GM18520 (cell line): ENCODE measurements at regions not wholly inside any gene's neighbourhood (a gene's known extent, or its start where the extent isn't known, plus 50 kb on each side); places are given as distances from the start of the nearest gene placed in this dataset.

Experiments used
- ATAC-seq: cut with Tn5 transposase; IDR thresholded peaks from one replicate; pipeline ENCODE4 v1.9.1; 2021; ENCODE audit not compliant: unreplicated experiment

DNA sequence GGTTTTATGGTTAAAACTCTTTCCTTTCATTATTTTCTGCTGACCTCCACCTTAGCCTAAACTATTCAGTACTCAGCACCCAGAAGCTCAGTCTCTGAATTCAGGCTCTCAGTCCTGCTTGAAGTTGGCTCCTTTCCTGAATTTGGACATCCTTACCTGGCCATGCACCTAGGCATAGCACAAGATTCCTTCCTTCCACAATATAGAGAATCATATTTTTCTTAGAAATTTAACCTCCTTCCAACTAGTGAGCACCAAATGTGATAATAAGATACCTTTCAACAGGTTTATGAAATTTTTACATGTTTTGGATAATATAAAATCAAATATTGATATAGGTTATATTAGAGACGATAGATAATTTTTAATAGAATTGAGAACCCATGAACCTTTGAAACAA lies 905.6 kb upstream of the GHITM start:
- ATAC-seq = no peak

DNA sequence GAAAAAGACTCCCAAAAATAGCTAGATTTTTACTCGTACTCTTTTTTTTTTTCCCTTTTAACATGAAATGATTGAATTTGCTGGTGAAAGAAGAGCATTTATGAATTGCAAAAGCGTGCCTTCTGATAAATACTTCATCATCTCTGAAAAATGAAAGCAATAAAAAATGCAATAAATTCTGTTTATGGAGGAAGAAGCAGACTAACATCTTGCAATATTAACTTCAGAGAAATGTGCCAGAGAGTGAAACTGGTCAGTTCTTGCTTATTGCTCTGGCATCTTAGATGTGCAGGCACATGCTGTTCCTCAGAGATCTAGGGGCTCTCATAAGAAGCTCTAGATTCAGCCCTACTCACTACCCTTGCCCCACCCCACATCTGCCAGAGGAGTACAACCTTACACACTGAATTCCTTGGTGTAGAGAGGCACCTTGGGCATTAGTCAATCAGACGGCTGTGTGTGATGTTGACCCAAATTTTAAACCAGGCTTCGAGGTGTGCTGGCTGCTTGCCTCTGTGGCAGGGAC lies 891.1 kb upstream of the GHITM start:
- no peak for ATAC-seq

DNA sequence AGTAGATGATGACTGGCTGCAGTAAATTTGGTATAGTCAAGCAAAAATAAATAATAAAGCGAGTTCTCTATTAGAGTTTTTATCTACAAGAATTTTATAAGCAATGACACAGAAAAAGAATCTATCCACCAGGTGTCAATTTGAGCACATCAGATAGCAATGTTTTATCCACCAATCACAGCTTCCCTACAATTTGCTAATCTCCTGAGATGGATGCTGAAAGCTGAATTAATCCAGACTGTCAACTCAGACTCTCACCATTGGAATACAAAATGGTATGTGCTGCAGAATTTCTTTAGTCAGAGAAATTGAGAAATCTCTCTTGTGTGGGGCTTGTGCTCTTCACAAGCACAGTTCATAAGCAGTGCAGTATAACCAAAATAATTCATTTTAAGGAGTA lies 888.9 kb upstream of the GHITM start:
- no peak for ATAC-seq

DNA sequence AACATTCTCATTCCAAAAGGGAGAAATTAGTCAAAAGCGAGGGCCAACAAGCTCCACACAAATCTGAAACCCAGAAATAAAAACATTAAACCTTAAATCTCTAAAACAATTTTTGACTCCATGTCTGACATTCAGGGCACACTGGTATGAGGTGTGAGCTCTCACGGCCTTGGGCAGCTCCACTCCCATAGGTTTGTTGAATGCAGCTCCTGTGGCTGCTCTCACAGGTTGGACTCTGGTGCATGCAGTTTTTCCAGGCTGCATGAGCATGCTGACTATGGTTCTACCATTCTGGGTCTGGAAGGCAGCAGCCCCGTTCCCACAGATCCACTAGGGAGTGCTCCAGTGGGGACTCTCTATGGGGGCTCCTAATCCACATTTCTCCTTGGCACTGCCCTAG lies 887.1 kb upstream of the GHITM start:
- no peak for ATAC-seq

DNA sequence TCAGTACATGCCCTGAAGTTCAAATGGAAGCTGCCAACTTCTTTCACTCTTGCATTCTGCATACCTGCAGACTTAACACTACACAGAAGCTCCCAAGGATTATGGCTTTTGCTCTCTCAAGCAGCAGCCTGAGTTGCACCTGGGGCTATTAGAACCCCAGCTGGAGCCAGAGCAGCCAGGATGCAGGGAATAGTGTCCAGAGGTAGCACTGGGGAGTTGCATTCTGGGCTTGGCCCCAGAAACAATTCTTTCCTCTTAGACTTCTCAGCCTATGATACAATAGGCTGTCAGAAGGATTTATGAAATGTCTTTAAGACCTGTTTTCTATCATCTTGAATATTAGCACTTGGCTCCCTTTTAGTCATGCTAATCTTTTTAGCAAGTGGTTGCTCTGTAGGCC lies 886.7 kb upstream of the GHITM start:
- no peak for ATAC-seq

DNA sequence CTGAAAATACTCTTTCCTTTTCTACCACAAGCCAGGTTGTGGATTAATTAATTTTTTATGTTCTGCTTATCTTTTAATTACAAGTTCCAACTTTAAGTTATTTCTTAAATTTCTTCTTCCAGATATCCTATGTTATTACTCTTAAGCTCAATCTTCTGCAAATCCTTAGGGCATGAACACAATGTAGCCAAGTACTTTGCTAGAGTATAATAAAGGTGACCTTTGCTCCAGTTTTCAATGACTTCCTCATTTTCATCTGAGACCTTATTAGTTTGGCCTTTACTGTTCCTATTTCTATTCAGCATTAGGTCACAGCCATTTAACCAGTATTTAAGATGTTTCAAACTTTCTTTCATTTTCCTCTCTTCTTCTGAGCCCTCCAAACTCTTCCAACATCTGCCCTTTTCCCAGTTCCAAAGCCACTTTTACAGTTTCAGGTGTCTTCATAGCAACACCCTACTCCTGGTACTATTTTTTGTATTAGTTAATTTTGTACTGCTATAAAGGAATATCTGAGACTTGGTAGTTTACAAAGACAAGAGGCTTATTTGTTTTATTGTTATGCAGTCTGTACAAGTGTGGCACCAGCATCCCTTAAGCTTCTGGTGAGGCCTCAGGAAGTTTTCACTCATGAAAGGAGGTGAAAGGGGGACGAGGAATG lies 886.2 kb upstream of the GHITM start:
- no peak for ATAC-seq

DNA sequence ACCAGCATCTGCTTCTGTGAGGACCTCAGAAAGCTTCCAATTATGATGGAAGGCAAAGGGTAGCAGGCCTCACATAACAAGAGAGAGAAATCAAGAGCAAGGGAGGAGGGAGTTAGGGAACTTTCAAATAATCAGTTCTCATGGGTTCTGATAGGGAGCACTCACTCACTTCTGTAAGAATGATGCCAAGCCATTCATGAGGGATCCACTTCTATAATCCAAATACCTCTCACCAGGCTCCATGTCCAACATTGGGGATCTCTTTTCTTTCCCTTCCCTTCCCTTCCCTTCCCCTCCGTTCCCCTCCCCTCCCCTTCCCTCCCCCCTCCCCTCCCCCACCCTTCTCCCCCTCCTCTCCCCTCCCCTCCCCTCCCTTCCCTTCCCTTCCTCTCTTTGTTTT lies 884.6 kb upstream of the GHITM start:
- no peak for ATAC-seq

DNA sequence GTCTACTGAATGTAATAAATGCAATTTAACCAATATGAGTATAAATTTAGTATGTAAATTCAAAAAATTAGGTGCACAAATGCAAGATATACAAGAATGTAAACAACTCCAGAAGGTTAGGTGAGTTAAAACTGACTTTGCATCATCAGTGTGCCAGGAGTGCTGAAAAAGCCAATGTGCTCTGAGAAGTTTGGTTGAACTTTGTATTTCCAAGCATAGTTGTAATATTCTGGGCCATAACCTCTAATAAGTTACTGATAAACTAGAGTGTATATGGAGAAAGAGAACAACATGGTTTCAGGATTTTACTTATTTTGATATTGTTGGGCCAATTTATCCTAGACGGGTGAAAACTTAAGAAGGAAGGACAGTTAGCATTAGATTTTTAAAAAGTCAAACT lies 876.9 kb upstream of the GHITM start:
- ATAC-seq = no peak

DNA sequence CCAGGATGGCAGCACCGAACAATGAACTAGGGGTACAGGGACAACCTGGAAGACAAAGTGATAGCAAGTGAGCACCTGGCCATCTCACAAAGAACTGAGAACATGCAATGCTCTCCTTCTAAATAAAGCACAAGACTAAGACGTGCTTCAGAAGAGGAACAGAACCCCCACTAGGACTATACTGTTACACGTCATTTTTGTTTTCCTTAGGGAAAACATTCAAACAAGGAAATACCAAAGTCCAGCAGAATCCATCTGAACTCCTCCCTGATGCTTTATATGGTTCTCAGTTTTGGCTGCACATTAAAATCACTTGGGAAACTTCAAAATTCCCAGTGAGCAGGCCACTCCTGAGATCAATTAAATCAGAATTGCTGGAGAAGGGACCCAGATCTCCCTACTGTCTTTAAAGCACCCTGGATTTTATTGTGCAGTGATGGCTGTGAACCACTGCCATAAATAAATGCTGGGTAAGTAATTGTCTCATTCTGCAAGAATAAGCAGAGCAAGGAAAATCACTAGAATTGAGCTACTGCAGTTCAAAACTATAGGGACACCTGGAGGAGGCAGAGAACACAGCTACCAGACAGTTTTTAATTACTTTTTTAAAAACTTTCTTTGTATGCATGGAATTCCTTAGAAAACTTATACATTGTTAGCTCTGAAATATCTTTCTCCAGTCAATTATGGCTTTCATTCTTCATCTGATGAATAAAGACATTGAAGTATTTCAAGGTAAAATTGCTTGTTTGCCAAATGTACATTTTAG lies 866.5 kb upstream of the GHITM start:
- ATAC-seq = no peak

DNA sequence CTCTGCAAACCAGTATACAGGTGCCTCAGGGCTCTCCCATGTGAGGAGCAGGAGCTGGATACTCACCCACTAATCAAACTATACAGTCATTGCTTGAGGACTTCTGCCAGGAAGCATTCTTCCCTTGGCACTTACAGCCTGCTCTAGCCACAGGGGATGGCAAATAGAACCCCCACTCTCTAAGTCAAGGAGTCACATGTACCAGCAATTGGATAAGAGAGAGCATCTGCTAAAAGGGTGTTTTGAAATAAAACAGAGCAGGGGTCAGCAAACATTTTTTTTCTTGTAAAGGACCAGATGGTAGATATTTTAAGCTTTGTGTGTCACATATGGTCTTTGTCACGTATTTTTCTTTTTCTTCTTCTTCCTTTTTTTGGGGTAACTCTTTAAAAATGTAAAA lies 865.2 kb upstream of the GHITM start:
- no peak for ATAC-seq

DNA sequence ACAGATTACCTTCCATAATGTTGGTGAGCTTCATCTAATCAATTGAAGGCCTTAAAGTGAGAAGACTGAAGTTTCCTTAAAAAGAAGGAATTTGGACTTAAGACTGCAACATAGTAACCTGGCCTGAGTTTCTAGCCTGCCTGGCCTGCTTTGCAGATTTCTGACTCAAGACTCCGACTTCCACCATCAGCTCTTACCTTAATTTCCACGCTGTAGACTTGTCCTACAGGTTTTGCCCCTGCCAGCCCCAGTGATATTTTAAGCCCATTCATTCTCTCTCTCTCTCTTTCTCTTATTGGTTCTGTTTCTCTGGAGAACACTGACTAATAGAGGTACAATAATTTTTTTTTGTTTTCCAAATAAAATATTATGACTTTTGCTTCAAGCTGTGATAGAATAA lies 862.3 kb upstream of the GHITM start:
- no peak for ATAC-seq

DNA sequence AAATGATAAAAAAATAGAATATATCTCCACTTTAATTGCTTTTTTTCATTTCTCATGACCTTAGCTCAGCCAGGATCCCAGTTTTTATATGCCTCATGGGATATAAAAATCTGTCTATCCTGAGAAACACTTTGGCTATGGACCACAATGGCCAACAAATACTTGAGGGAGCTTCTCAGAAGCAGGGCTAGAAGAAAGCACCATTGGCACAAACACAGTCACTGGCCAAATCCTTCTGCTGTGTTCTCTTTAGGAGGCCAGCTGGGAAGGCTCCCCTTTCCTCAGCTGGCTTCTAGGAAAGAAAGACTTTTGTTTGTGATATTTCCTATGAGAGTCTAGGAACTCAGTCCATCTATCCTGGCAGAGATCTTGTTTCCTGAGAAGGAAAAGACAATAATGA lies 856.2 kb upstream of the GHITM start:
- ATAC-seq = no peak

DNA sequence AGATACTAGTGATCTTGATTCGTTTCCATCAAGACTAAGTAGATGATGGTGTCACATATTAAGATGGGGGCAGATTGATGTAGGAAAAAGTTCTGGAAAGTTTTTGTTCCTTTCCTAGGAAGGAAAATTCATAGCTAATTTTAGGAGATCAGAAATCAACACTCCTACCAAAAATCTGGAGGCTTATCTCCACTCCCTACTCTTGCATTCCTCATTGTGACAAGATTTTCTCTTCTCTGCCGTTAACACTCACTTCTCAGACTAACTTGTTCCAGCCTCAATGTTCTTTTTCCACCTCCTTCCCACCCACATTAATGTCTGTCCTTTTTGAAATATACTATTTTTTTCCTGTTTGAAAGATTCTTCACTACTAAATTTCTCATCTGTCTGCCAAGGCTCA lies 851.9 kb upstream of the GHITM start:
- ATAC-seq = no peak

DNA sequence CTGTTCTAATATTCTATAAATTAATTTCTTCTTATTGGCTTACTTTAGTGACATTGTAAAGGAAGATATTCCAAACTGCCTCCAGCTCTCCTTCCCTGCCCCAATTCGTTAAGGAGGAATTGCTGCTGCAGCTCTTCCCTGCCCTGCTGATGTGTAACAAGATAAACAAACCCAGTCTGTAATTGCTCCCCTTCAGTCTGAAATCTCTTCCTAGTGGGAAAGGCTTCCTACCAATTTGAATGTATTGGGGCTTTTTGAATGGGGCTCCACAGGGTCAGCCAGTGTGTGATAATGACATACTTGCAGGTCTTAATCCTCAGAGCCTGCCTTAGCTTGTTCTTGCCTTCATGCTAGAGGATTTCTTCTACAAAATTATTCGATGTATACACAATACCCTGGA lies 849.9 kb upstream of the GHITM start:
- no peak for ATAC-seq

DNA sequence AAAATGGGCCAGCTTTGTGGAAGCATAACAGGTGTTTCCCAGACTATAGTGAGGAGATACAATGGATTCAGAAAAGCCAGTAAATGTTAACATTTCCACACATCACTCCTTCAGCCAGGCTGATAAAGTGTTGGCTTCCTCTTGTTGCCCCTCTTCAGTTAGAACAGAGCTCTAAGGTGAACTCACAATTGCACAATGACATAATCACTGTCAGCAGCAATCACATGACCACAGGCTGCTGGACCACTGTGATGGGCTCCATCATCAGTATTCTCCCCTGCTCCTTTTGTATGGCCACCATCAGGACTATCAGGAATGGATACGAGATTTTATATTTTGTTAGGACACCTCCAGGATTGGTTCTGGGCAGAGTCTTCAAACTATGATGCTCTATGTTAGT lies 849.4 kb upstream of the GHITM start:
- ATAC-seq = no peak

DNA sequence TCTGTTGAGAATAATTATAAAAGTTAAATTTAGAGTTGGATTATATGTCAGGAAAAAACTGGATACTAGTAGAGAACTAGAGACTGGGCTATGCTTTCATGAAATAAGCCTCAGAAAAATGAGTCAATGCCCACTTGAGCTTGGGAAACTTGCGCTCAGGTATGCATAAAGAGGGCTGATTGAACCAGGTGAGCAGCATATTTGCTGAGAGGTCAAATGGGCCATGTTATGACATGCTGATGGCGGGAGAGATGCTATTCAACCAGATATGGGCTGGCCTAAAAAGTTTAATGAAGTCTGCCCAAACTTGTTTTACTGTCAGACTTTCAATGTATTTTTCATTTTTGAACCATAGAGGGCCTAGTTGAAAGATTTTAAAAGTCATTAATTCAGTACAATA lies 837.6 kb upstream of the GHITM start:
- no peak for ATAC-seq

DNA sequence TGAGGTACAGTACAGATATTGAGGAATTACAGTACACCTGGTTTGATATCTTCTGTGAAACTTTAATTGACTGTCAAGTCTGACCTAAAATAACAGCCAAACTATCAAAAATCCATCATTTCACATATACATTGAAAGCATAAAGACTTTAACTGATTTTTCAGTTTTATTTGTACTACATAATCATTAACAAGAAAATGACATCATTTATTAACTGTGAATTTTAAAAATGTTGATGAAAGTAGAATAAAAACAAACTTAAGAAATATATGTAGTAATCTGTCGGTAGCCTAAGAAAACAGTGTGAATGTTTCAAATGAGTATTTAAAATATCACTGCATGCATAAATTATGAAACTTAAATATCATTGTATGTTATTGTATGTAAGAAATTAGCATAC lies 836.7 kb upstream of the GHITM start:
- ATAC-seq = no peak

DNA sequence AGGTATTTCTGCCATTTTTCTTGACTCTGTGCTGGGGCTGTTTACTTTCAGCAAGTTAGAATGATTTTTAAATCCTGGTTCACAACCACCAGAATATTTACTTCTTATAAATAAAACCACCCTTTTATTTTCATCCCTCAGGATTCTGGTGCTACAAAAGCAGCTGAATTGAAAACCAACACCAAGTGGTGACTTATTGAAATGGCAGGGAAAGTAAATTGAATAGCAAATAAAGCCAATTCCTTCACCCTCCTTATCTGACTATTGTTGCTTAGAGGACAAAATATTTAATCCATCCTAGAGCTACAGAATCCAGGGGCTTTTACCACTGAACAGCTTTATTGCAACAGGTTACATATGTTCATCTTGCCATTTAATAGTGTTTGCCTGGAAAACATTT lies 828.6 kb upstream of the GHITM start:
- no peak for ATAC-seq

DNA sequence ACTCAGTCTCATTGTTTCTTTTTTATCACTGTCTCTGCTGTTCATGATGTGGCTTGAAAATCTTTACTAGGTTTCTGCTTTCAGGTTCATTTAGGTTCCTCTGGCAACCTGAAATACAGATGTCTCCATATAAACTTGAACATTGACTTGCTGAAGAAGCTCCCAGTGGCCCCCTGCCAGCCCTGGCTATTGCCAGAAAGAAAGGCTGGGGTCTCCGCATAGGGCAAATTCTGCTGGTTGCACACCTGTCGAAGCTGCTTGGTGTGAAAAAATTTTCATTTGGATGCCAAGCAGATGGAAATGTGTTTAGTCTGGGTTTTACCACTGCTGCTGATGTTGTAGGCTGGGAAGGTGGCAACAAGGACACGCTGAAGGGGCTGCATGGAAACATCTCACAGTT lies 826.7 kb upstream of the GHITM start:
- ATAC-seq = no peak

DNA sequence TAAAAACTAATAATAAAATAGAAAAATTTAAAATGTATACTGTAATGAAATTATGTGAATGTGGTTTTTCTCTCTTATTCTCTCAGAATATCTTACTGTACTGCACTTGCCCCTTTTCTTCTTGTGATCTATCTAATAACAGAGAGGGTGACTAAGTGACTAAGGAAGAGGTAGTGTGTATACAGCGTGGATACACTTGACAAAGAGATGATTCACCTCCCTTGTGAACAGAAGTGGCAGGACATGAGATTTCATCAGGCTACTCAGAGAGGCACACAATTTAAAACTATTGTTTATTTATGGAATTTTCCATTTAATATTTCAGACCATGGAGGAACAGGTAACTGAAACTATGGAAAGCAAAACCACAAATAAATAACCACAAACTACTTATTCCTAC lies 806.6 kb upstream of the GHITM start:
- no peak for ATAC-seq

DNA sequence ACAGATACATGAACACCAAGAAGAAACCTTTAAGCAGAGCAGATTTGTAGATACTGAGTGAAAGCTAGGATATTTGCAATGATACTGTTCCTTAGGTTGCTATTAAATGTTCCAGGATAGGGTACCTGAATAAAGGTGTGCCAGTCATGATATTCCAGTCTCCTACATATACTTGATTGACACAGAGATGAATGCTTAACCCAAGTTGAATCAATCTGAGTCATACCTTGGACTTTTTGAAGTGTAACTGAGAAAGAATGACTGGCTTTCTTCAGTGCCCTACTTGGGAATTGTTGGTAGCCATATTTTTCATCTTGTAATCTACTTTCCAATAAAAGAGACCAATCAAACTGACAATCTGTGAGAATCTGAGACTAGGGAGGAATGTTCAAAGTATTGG lies 805.7 kb upstream of the GHITM start:
- no peak for ATAC-seq

DNA sequence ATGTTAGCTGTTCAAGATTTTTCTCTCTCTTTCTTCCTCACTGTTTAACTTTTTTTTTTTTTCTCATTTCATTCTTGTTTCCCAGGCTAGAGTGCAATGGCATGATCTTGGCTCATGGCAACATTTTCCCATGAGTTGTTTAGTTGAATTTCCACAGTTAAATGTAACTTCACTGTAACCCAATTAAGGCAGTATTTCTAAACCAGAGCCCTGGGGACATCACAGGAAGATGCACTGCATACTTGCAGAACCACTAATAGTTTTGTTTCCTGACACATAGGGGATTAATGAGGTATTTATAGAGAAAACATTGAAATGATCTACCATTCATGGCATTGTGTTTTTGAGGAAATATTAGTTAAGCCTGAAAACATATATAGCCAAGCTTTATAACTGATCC lies 795.6 kb upstream of the GHITM start:
- no peak for ATAC-seq
